HG03558 (cell line): ENCODE measurements at regions not wholly inside any gene's neighbourhood (a gene's known extent, or its start where the extent isn't known, plus 50 kb on each side); places are given as distances from the start of the nearest gene placed in this dataset.

Experiments
- ATAC-seq: cut with Tn5 transposase; IDR thresholded peaks from one replicate; pipeline ENCODE4 v1.9.1; 2021; ENCODE audit warnings: moderate number of reproducible peaks; ENCODE audit not compliant: unreplicated experiment; ENCODE audit errors: extremely low read depth

GRCh38 chr2:221657806-221658205, 85.7 kb upstream of the EPHA4 start:
- no peak for ATAC-seq

DNA sequence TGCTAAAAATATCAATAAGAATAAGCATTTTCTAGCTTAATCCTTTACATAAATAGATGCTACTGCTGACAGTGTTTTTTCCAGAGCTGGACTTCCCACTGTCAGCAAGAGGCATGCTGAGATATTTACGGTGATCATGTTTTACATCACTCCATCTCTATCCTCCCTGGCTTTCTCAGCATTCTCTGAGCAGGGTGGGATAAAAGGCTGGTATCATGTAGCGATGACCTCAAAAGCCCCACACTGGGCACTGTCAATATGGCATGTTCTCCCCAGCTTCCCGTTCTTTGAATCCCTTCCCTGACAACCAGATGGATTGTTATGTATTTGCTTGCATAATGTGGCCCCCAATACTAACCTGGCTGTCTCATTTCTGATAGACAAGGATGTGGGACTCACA, 83.2 kb upstream of the EPHA4 start:
- no peak for ATAC-seq

GRCh38 chr2:221653182-221653581, 81.1 kb upstream of the EPHA4 start:
- no peak for ATAC-seq

GRCh38 chr2:221649051-221649775, 77.1 kb upstream of the EPHA4 start:
- ATAC-seq: no peak

DNA sequence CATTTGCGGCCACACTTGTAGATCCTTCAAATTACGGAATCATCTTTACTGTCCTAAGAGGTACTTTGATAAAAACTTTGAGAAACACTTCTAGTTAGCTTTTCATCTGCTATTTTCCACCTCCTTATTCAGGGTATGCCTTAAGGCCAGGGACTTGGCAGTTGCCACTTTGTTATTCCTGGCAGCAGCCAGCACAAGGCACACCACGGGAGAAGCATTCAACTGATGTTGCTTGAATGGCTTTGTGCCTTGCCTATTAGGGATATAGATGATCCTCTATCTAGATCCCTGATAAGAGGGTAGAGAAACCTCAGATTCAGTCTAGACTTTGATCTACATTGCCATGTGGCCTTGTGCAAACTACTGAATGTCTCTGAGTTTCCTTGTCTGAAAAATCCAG, 70.3 kb upstream of the EPHA4 start:
- ATAC-seq: no peak

DNA sequence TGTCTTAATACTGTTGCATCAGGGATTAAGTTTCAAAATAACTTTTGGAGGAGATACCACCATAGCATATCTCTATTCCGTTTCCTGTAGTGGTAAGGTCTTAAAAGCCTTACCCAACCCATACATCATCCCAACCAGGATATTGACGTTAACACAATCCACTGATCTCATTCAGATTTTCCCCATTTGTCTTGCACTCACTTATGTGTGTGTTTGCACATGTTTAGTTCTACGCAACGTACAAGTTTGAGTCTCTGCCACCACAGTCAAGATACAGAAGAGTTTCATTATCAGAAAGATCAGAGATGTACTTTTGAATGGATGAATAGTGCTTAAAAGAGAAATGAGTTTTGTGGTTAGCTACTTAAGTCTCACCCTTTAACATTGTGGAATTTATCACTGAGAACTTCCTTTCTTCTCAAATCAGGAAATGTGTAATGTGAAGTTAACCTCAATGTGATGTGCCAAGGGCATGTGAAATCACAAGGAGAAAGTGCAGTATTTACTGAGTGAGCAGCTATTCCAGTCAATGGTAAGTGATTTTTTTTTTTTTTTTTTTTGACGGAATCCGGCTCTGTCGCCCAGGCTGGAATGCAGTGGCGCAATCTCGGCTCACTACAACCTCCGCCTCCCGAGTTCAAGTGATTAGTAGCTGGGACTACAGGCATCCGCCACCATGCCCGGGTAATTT, 69.2 kb upstream of the EPHA4 start:
- no peak for ATAC-seq

- no peak for ATAC-seq
Observed at GRCh38 chr2:221640686-221641085, 68.6 kb upstream of the EPHA4 start.

GRCh38 chr2:221637851-221638250, 65.7 kb upstream of the EPHA4 start:
- ATAC-seq: no peak

DNA sequence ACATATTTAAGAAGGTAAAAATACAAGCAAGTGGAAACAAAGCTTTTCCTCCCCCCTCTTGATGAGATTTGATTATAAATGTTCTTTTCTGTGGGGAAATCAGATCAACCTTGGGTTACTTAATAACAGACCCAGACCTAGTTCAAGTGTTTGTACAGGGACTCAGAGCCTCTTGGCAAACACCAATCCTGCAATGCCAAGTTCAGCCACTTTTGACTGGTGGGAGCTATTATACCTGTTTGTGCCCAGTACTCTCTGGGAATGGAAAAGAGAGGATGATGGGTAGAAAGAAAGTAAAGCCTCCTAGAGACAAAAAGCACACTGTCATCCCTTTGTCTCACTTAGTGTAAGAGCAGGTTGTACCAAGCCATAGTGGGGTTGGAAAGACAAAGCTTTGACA, 63.8 kb upstream of the EPHA4 start:
- no peak for ATAC-seq

- ATAC-seq: no peak
Observed at GRCh38 chr2:221629468-221629867, 57.4 kb upstream of the EPHA4 start.

- no peak for ATAC-seq
Observed at GRCh38 chr2:221624475-221624874, 52.4 kb upstream of the EPHA4 start.
